PC-9 (cell line): ENCODE measurements at regions not wholly inside any gene's neighbourhood (a gene's known extent, or its start where the extent isn't known, plus 50 kb on each side); places are given as distances from the start of the nearest gene placed in this dataset.

Experiments used
- BruUV-seq: library from RNA; stranded (reverse); fragments of 400-500 nt; replicated peaks from 2 replicates; lab custom pipeline; 2021; lab: Mats Ljungman, UMichigan
- CTCF ChIA-PET: fragments of 300-600 bp; sonication (Branson Sonifier 250); formaldehyde crosslinking; loops from one replicate; lab custom pipeline; 2022; ENCODE audit warnings: antibody characterized with exemption; lab: Charles Lee
- POLR2A ChIA-PET: fragments of 300-600 bp; sonication (Branson Sonifier 250); formaldehyde crosslinking; loops from one replicate; lab custom pipeline; 2022; ENCODE audit warnings: antibody characterized with exemption; ENCODE audit not compliant: unreplicated experiment; lab: Charles Lee
- DNase-seq, 2 experiments: peaks; one replicate each; pipeline versions ENCODE4 v3.0.0 to v3.0.0-alpha.2; 2015 to 2022; ENCODE audit warnings: mixed read lengths in 1 of 2
- H2AFZ ChIP-seq: fragments of 200-600 bp; sonication (generic); 2 replicates; pipeline ENCODE4 v1.8.1; 2017; ENCODE audit warnings: antibody characterized with exemption
- H3F3A ChIP-seq: fragments of 200-600 bp; sonication (generic); 2 replicates; pipeline ENCODE4 v1.8.1; 2017; ENCODE audit warnings: antibody characterized with exemption, mild to moderate bottlenecking, low read depth; ENCODE audit not compliant: insufficient read depth
- H3K27ac ChIP-seq: fragments of 200-600 bp; sonication (generic); 2 replicates; pipeline ENCODE4 v1.6.1; 2016; ENCODE audit warnings: mixed run types
- H3K27me3 ChIP-seq: fragments of 200-600 bp; sonication (generic); 2 replicates; pipeline ENCODE4 v1.6.1; 2016; ENCODE audit warnings: low read depth, mixed run types; ENCODE audit not compliant: insufficient read depth
- H3K36me3 ChIP-seq: fragments of 200-600 bp; sonication (generic); 2 replicates; pipeline ENCODE4 v1.6.1; 2016; ENCODE audit warnings: low read depth, mixed run types
- H3K4me1 ChIP-seq: fragments of 200-600 bp; sonication (generic); replicated peaks from 2 replicates; pipeline ENCODE4 v1.6.1; 2016; ENCODE audit warnings: mixed run types; ENCODE audit not compliant: insufficient read depth
- H3K4me2 ChIP-seq: fragments of 200-600 bp; sonication (generic); 2 replicates; pipeline ENCODE4 v1.6.1; 2017; ENCODE audit warnings: mixed run types
- H3K4me3 ChIP-seq: fragments of 200-600 bp; sonication (generic); 2 replicates; pipeline ENCODE4 v1.6.1; 2016; ENCODE audit warnings: mixed run types
- H3K79me2 ChIP-seq: fragments of 200-600 bp; sonication (generic); 2 replicates; pipeline ENCODE4 v1.6.1; 2017; ENCODE audit warnings: low read depth, mixed run types
- H3K9me2 ChIP-seq: fragments of 200-600 bp; sonication (generic); 2 replicates; pipeline ENCODE4 v1.8.1; 2017; ENCODE audit warnings: mild to moderate bottlenecking; ENCODE audit not compliant: insufficient read depth
- H3K9me3 ChIP-seq: fragments of 200-600 bp; sonication (generic); 2 replicates; pipeline ENCODE4 v1.8.1; 2016; ENCODE audit warnings: low read depth; ENCODE audit not compliant: insufficient read depth
- H4K20me1 ChIP-seq: fragments of 200-600 bp; sonication (generic); 2 replicates; pipeline ENCODE4 v1.8.1; 2017; ENCODE audit not compliant: insufficient read depth
- CTCF ChIP-seq: fragments of 200-600 bp; sonication (generic); conservative IDR thresholded peaks from 2 replicates; pipeline ENCODE4 v1.6.1; 2017; ENCODE audit warnings: mixed run types, antibody characterized with exemption, mild to moderate bottlenecking, moderate library complexity
- EZH2 ChIP-seq: fragments of 200-600 bp; sonication (generic); IDR thresholded peaks from 2 replicates; pipeline ENCODE4 v1.8.0; 2017; ENCODE audit warnings: antibody characterized with exemption, low read depth
- intact Hi-C: fragments of 100-400 bp; cut with micrococcal nuclease; formaldehyde crosslinking; loops from one replicate; pipeline ENCODE4 v1.10.0; 2022; ENCODE audit not compliant: unreplicated experiment

GRCh38 chr1:37338658-37339057, 135.7 kb upstream of the ZC3H12A start:
- H3K9me2 ChIP-seq = no peaks in the 10 kb centered on the region
- POLR2A ChIA-PET = no interaction called here
- no peaks in the 10 kb centered on the region for H3K79me2 ChIP-seq
- H3K27ac ChIP-seq = no peak overlapping the region
- no peaks in the 10 kb centered on the region for H3K36me3 ChIP-seq
- no peaks in the 10 kb centered on the region for H3K9me3 ChIP-seq
- H3K4me2 ChIP-seq = no peak overlapping the region
- H3K4me1 ChIP-seq = no peaks in the 10 kb centered on the region
- no peak overlapping the region for H3K4me3 ChIP-seq
- no peak for DNase-seq
- no peak overlapping the region for H2AFZ ChIP-seq
- intact Hi-C loops = no loop called here
- H3K27me3 ChIP-seq = peaks cover 23% of the 10 kb centered on the region
- no peaks in the 10 kb centered on the region for H3F3A ChIP-seq
- H4K20me1 ChIP-seq = no peaks in the 10 kb centered on the region
- CTCF ChIA-PET = no interaction called here
- no TSS peak for BruUV-seq
- TF ChIP-seq CTCF (no peak), EZH2 (no peak)

- Histone ChIP-seq H3K36me3 (no peaks in the 10 kb centered on the region), H2AFZ (no peak overlapping the region), H4K20me1 (no peaks in the 10 kb centered on the region), H3F3A (no peaks in the 10 kb centered on the region), H3K79me2 (no peaks in the 10 kb centered on the region), H3K9me3 (no peaks in the 10 kb centered on the region), H3K27ac (no peak overlapping the region), H3K9me2 (no peaks in the 10 kb centered on the region), H3K4me3 (no peak overlapping the region), H3K4me2 (no peak overlapping the region), H3K4me1 (no peaks in the 10 kb centered on the region), H3K27me3 (peaks cover 23% of the 10 kb centered on the region)
- ChIA-PET POLR2A (no interaction called here), CTCF (no interaction called here)
- DNase-seq = no peak
- intact Hi-C loops = no loop called here
- no TSS peak for BruUV-seq
- TF ChIP-seq EZH2 = no peak
- no peak; the same call in 1 of the 2 replicates for TF ChIP-seq CTCF
Observed at GRCh38 chr1:37342736-37343135, 131.6 kb upstream of the ZC3H12A start.

- no TSS peak for BruUV-seq
- H3F3A ChIP-seq = no peaks in the 10 kb centered on the region
- H3K36me3 ChIP-seq = no peaks in the 10 kb centered on the region
- no peaks in the 10 kb centered on the region for H3K9me2 ChIP-seq
- CTCF ChIA-PET = no interaction called here
- TF ChIP-seq EZH2 (no peak), CTCF (no peak)
- no peak overlapping the region for H3K27ac ChIP-seq
- DNase-seq = no peak
- H3K4me2 ChIP-seq = no peak overlapping the region
- no peaks in the 10 kb centered on the region for H3K9me3 ChIP-seq
- H4K20me1 ChIP-seq = no peaks in the 10 kb centered on the region
- H3K79me2 ChIP-seq = no peaks in the 10 kb centered on the region
- no peaks in the 10 kb centered on the region for H3K4me1 ChIP-seq
- H3K4me3 ChIP-seq = no peak overlapping the region
- intact Hi-C loops = no loop called here
- no peak overlapping the region for H2AFZ ChIP-seq
- POLR2A ChIA-PET = no interaction called here
- peaks cover 45% of the 10 kb centered on the region for H3K27me3 ChIP-seq
Observed at GRCh38 chr1:37347104-37347649, 127.2 kb upstream of the ZC3H12A start.
